Gastroesophageal sphincter (tissue), 4 donors: ENCODE measurements at regions not wholly inside any gene's neighbourhood (a gene's known extent, or its start where the extent isn't known, plus 50 kb on each side); places are given as distances from the start of the nearest gene placed in this dataset.
"Not testable (repeated sequence)": the region's sequence is repeated elsewhere in the genome, so short reads cannot be mapped to it uniquely, and the experiment has no call there.

Experiments used
- ATAC-seq: fragments of 150-250 bp; one replicate; pipeline ENCODE4 v1.9.1; 2016; ENCODE audit warnings: mild to moderate bottlenecking, moderate library complexity
- H3K27ac ChIP-seq, 4 donors: fragments of 200-600 bp; sonication (generic) in 3 of 4; 1 replicate in 3 of 4; 2 replicates in 1 of 4; pipeline ENCODE4 v1.5.1; 2016 to 2019
- H3K27me3 ChIP-seq: fragments of 200-600 bp; sonication (generic); one replicate; pipeline ENCODE4 v1.5.1; 2019
- H3K36me3 ChIP-seq, 2 donors: fragments of 200-600 bp; sonication (generic); one replicate each; pipeline ENCODE4 v1.5.1; 2019; ENCODE audit warnings: control low read depth in 1 of 2
- H3K4me1 ChIP-seq, 3 donors: fragments of 200-600 bp; sonication (generic); 1 replicate in 2 of 3; 2 replicates in 1 of 3; pipeline ENCODE4 v1.5.1; 2016 to 2019; ENCODE audit warnings: control low read depth in 2 of 3
- H3K4me3 ChIP-seq, 2 donors: fragments of 200-600 bp; sonication (generic); one replicate each; pipeline ENCODE4 v1.5.1; 2019; ENCODE audit warnings: mild to moderate bottlenecking in 1 of 2, moderate library complexity in 1 of 2
- H3K9me3 ChIP-seq, 3 donors: fragments of 200-600 bp; sonication (generic); one replicate each; pipeline ENCODE4 v1.5.1; 2017 to 2019; ENCODE audit warnings: control low read depth in 2 of 3
- CTCF ChIP-seq, 4 experiments: fragments of 200-600 bp in 2 of 4; fragments of 450-650 bp in 2 of 4; sonication (generic) in 1 of 4; IDR thresholded peaks; one replicate each; pipeline ENCODE4 v1.5.1; 2017 to 2019; ENCODE audit warnings: antibody characterized with exemption in 4 of 4, mild to moderate bottlenecking in 2 of 4, moderate library complexity in 2 of 4
- EP300 ChIP-seq: sonication (generic); formaldehyde crosslinking; IDR thresholded peaks from one replicate; pipeline ENCODE4 v1.6.1; 2017; ENCODE audit warnings: antibody characterized with exemption, mild to moderate bottlenecking
- POLR2A ChIP-seq, 2 donors: fragments of 450-650 bp; IDR thresholded peaks; one replicate each; pipeline ENCODE4 v1.6.1; 2017; ENCODE audit warnings: antibody characterized with exemption in 2 of 2, mild to moderate bottlenecking in 2 of 2, moderate library complexity in 1 of 2
- POLR2AphosphoS5 ChIP-seq: sonication (generic); formaldehyde crosslinking; IDR thresholded peaks from one replicate; pipeline ENCODE4 v1.6.1; 2017; ENCODE audit warnings: antibody characterized with exemption
- WGBS, 2 donors: methylation state at CpG; one replicate each; pipeline ENCODE4 v1.1.5; 2018; ENCODE audit warnings: low coverage in 1 of 2; 5-methylcytosine and 5-hydroxymethylcytosine counted together

GRCh38 chr2:123783164-123783563 is 241.9 kb upstream of the CNTNAP5 start:
- Histone ChIP-seq H3K27me3 (no peaks in the 10 kb centered on the region), H3K4me3 (no peak overlapping the region), H3K4me1 (no peaks in the 10 kb centered on the region), H3K27ac (no peak overlapping the region), H3K36me3 (no peaks in the 10 kb centered on the region), H3K9me3 (peaks cover 0 to 11% (median 0%) of the 10 kb centered on the region in 3 donors)
- TF ChIP-seq EP300 (no peak), POLR2A (IDR thresholded peaks at IDR 0.05) (no peak), POLR2AphosphoS5 (no peak), CTCF (IDR thresholded peaks at IDR 0.05) (no peak)
- no peak for ATAC-seq
- WGBS, 2 donors = 50 to 65% methylated on average over 2 of the region's 2 CpGs

- 0 to 68% methylated on average over 1 of the region's 1 CpG for WGBS, 2 donors
- Histone ChIP-seq H3K36me3 (no peaks in the 10 kb centered on the region), H3K27ac (no peak overlapping the region), H3K9me3 (peaks cover 0 to 11% (median 0%) of the 10 kb centered on the region in 3 donors), H3K4me1 (no peaks in the 10 kb centered on the region), H3K27me3 (no peaks in the 10 kb centered on the region), H3K4me3 (no peak overlapping the region)
- no peak for TF ChIP-seq POLR2A (IDR thresholded peaks at IDR 0.05)
- no peak for TF ChIP-seq POLR2AphosphoS5
- TF ChIP-seq EP300 = no peak
- no peak for TF ChIP-seq CTCF (IDR thresholded peaks at IDR 0.05)
- ATAC-seq = no peak
Measured at GRCh38 chr2:123785332-123785731, 239.8 kb upstream of the CNTNAP5 start.

- WGBS, 2 donors = 71 to 77% methylated on average over 4 of the region's 4 CpGs
- no peak for ATAC-seq
- no peak for TF ChIP-seq POLR2A (IDR thresholded peaks at IDR 0.05)
- no peak for TF ChIP-seq CTCF (IDR thresholded peaks at IDR 0.05)
- no peak for TF ChIP-seq POLR2AphosphoS5
- no peak for TF ChIP-seq EP300
Measured at GRCh38 chr2:123791207-123791606, 233.9 kb upstream of the CNTNAP5 start.

GRCh38 chr2:123791684-123792083 is 233.4 kb upstream of the CNTNAP5 start:
- Histone ChIP-seq H3K9me3 (no peaks in the 10 kb centered on the region), H3K4me3 (no peak overlapping the region), H3K36me3 (no peaks in the 10 kb centered on the region), H3K27ac (no peak overlapping the region), H3K4me1 (no peaks in the 10 kb centered on the region), H3K27me3 (no peaks in the 10 kb centered on the region)
- no peak for ATAC-seq
- TF ChIP-seq POLR2A (IDR thresholded peaks at IDR 0.05) (no peak), POLR2AphosphoS5 (no peak), CTCF (IDR thresholded peaks at IDR 0.05) (no peak), EP300 (no peak)

More at GRCh38 chr2:123791207-123791606, 233.9 kb upstream of the CNTNAP5 start:
- Histone ChIP-seq H3K27ac (no peak overlapping the region), H3K4me3 (no peak overlapping the region), H3K4me1 (no peaks in the 10 kb centered on the region), H3K9me3 (peaks cover 0 to under 1% (median 0%) of the 10 kb centered on the region in 3 donors), H3K27me3 (no peaks in the 10 kb centered on the region), H3K36me3 (no peaks in the 10 kb centered on the region)

GRCh38 chr2:123804126-123804525 is 221.0 kb upstream of the CNTNAP5 start:
- H3K27me3 ChIP-seq, H3K4me3 ChIP-seq, H3K36me3 ChIP-seq, ATAC-seq, H3K27ac ChIP-seq, H3K4me1 ChIP-seq: not testable (repeated sequence)
- 93% methylated on average over 3 of the region's 6 CpGs; no CpG with 5 or more reads in 1 of the 2 donors for WGBS, 2 donors
- H3K9me3 ChIP-seq = peaks cover 0 to 17% (median 0%) of the 10 kb centered on the region in 3 donors

GRCh38 chr2:123805746-123806145 is 219.3 kb upstream of the CNTNAP5 start:
- 22 to 82% methylated on average over 1 to 3 of the region's 3 CpGs for WGBS, 2 donors
- H3K9me3 ChIP-seq = peaks cover 0 to 28% (median 0%) of the 10 kb centered on the region in 3 donors
- H3K27ac ChIP-seq, H3K4me1 ChIP-seq, H3K36me3 ChIP-seq, H3K4me3 ChIP-seq, ATAC-seq, H3K27me3 ChIP-seq: not testable (repeated sequence)
